ENCODE measurements at regions not wholly inside any gene's neighbourhood (a gene's known extent, or its start where the extent isn't known, plus 50 kb on each side); places are given as distances from the start of the nearest gene placed in this dataset.
"Not testable (repeated sequence)": the region's sequence is repeated elsewhere in the genome, so short reads cannot be mapped to it uniquely, and the experiment has no call there.

DNA sequence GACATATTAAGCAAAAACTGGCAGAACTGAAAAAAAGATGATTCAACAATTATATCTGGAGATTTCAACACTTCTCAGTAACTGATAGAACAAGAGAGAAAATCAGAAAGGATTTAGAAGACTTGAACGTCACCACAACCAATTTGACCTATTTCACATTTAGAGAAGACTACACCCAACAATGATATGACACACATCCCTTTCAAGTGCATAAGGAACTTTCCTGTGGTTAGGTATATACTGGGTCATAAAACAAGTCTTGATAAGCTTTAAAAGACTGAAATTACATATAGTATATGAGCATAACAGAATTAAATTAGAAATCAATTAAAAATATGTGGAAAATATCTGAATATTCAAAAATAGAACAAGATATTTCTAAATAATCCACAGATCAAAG is 201.2 kb upstream of the HAND2 start:
- Histone ChIP-seq H3K36me3 (no peaks in the 10 kb centered on the region), H3K27me3 (no peaks in the 10 kb centered on the region), H3K4me1 (no peaks in the 10 kb centered on the region), H3K27ac (no peak overlapping the region), H3K9me3 (no peaks in the 10 kb centered on the region), H3K4me3 (no peak overlapping the region)
- intact Hi-C loops (cut with DNase I; ENCODE audit: low total_unique reads) = no loop called here
- ATAC-seq (no peak), DNase-seq (no peak)
- in situ Hi-C loops (cut with MboI; ENCODE audit: low sequenced_read_pairs in 4 of 4) = no loop called here
- TF ChIP-seq POLR2A (IDR thresholded peaks at IDR 0.05) = no peak
- TF ChIP-seq, protein P1, sequence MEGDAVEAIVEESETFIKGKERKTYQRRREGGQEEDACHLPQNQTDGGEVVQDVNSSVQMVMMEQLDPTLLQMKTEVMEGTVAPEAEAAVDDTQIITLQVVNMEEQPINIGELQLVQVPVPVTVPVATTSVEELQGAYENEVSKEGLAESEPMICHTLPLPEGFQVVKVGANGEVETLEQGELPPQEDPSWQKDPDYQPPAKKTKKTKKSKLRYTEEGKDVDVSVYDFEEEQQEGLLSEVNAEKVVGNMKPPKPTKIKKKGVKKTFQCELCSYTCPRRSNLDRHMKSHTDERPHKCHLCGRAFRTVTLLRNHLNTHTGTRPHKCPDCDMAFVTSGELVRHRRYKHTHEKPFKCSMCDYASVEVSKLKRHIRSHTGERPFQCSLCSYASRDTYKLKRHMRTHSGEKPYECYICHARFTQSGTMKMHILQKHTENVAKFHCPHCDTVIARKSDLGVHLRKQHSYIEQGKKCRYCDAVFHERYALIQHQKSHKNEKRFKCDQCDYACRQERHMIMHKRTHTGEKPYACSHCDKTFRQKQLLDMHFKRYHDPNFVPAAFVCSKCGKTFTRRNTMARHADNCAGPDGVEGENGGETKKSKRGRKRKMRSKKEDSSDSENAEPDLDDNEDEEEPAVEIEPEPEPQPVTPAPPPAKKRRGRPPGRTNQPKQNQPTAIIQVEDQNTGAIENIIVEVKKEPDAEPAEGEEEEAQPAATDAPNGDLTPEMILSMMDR (IDR thresholded peaks at IDR 0.05 in 4 of 5, conservative IDR thresholded peaks at IDR 0.05 in 1 of 5) = no peak

DNA sequence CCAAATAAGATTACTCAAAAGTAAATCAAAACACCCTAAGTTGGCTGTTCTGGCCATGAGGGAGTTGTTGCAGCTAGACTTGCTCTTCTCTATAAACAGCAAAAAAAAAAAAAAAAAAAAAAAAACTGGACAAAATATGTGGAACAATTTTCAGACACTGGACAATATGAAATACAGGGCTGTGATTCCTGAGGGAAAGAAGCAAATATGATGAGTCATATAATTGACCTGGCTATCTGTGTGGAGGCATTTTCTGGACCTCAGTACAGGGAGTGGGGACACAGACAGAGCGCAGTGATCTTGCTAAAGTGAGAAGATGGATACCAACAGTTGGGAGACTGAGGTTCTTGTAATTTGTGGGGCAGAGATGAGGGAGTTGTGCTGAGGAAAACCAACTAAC is 192.0 kb upstream of the HAND2 start:
- H3K4me3 ChIP-seq = no peak overlapping the region
- no peaks in the 10 kb centered on the region for H3K36me3 ChIP-seq
- in situ Hi-C loops (cut with MboI; ENCODE audit: low sequenced_read_pairs in 4 of 4) = no loop called here
- TF ChIP-seq, protein P1 (IDR thresholded peaks at IDR 0.05 in 4 of 5, conservative IDR thresholded peaks at IDR 0.05 in 1 of 5) = no peak
- TF ChIP-seq POLR2A (IDR thresholded peaks at IDR 0.05) = no peak
- H3K4me1 ChIP-seq = no peaks in the 10 kb centered on the region
- H3K9me3 ChIP-seq = no peaks in the 10 kb centered on the region
- DNase-seq = no peak
- intact Hi-C loops (cut with DNase I; ENCODE audit: low total_unique reads) = no loop called here
- H3K27ac ChIP-seq = no peak overlapping the region
- no peaks in the 10 kb centered on the region for H3K27me3 ChIP-seq
- ATAC-seq = no peak

DNA sequence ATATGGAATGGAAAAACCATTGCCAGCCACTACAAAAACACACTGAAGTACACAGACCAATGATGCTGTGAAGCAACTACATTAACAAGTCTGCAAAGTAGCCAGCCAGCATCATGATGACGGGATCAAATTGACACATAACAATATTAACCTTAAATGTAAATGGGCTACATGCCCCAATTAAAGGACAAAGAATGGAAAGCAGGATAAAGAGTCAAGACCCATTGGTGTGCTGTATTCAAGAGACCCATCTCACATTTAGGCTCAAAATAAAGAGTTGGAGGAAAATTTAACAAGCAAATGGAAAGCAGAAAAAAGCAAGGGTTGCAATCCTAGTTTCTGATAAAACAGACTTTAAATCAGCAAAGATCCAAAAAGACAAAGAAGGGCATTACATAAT is 188.5 kb upstream of the HAND2 start:
- H3K4me1 ChIP-seq; in situ Hi-C loops (cut with MboI; ENCODE audit: low sequenced_read_pairs in 4 of 4); H3K9me3 ChIP-seq; H3K27ac ChIP-seq; DNase-seq; ATAC-seq; H3K4me3 ChIP-seq; intact Hi-C loops (cut with DNase I; ENCODE audit: low total_unique reads); H3K27me3 ChIP-seq; H3K36me3 ChIP-seq: not testable (repeated sequence)

DNA sequence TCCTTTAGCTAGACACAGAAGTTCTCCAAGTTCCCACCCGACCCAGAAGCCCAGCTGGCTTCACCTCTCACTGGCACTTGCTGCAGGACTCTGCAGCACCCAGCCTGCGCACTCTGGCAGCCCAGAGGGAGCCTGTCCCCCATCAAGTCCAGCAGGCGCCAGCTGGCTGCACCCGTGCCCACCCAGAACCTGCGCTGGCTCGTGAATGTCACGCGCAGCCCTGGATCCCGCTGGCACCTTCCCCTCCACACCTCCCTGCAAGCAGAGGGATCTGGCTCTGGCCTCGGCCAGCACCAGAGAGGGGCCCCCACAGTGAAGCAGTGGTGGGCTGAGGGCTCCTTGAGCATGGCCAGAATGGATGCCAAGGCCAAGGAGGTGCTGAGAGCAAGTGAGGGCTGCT is 187.6 kb upstream of the HAND2 start:
- H3K27me3 ChIP-seq = no peaks in the 10 kb centered on the region
- H3K4me1 ChIP-seq = no peaks in the 10 kb centered on the region
- intact Hi-C loops (cut with DNase I; ENCODE audit: low total_unique reads) (no loop called here), in situ Hi-C loops (cut with MboI; ENCODE audit: low sequenced_read_pairs in 4 of 4) (no loop called here)
- H3K9me3 ChIP-seq = no peaks in the 10 kb centered on the region
- TF ChIP-seq POLR2A (IDR thresholded peaks at IDR 0.05) = no peak
- TF ChIP-seq, protein P1 (IDR thresholded peaks at IDR 0.05 in 4 of 5, conservative IDR thresholded peaks at IDR 0.05 in 1 of 5) = no peak
- no peak overlapping the region for H3K4me3 ChIP-seq
- H3K36me3 ChIP-seq = no peaks in the 10 kb centered on the region
- no peak for ATAC-seq
- DNase-seq = no peak
- no peak overlapping the region for H3K27ac ChIP-seq

DNA sequence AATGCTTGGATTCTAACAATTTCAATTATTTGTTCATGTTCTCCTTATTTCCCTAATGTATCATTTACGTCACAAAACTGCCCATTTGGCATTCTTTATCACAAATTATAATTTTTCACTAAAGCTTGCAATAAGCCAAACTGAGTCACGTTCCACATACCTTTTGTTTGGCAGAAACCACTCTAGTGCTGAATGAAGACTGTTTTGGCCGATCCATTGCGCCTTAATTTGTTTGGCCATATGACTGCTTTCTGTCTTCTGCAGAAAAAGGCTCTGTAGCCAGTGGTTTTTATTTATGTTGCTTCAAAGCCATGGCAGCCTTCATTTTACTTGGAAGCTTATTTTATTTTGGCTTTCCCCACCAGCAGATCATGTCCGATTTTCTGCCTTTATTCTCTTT is 184.4 kb upstream of the HAND2 start:
- H3K27ac ChIP-seq = no peak overlapping the region
- in situ Hi-C loops (cut with MboI; ENCODE audit: low sequenced_read_pairs in 4 of 4) (no loop called here), intact Hi-C loops (cut with DNase I; ENCODE audit: low total_unique reads) (no loop called here)
- H3K4me1 ChIP-seq = no peaks in the 10 kb centered on the region
- H3K27me3 ChIP-seq = no peaks in the 10 kb centered on the region
- H3K4me3 ChIP-seq = no peak overlapping the region
- TF ChIP-seq POLR2A (IDR thresholded peaks at IDR 0.05) = no peak
- TF ChIP-seq, protein P1 (IDR thresholded peaks at IDR 0.05 in 4 of 5, conservative IDR thresholded peaks at IDR 0.05 in 1 of 5) = no peak
- H3K36me3 ChIP-seq = no peaks in the 10 kb centered on the region
- ATAC-seq (no peak), DNase-seq (no peak)
- no peaks in the 10 kb centered on the region for H3K9me3 ChIP-seq
